Neural cell (in vitro differentiated cells): ENCODE measurements at regions not wholly inside any gene's neighbourhood (a gene's known extent, or its start where the extent isn't known, plus 50 kb on each side); places are given as distances from the start of the nearest gene placed in this dataset.

Experiments used
- H2AFZ ChIP-seq: fragments of 200-600, 300-800 bp; sonication (generic), shearing (Covaris generic); 2 replicates; pipeline ENCODE4 v1.6.0; 2014; ENCODE audit warnings: low read depth, mild to moderate bottlenecking, antibody characterized with exemption, low read length, moderate library complexity
- H3F3A ChIP-seq: fragments of 200-600 bp; shearing (Covaris generic); 2 replicates; pipeline ENCODE4 v1.6.1; 2016; ENCODE audit warnings: mild to moderate bottlenecking, moderate library complexity, mixed read lengths, antibody characterized with exemption, low read length; ENCODE audit not compliant: insufficient read depth, poor library complexity, severe bottlenecking
- H3K27ac ChIP-seq: fragments of 200-600, 300-800 bp; sonication (generic), shearing (Covaris generic); 2 replicates; pipeline ENCODE4 v1.5.1; 2014; ENCODE audit warnings: mild to moderate bottlenecking, low read length, moderate library complexity
- H3K27me3 ChIP-seq: fragments of 300-800, 200-600 bp; sonication (generic), shearing (Covaris generic); 2 replicates; pipeline ENCODE4 v1.6.0; 2014; ENCODE audit warnings: mild to moderate bottlenecking, low read depth, low read length, moderate library complexity; ENCODE audit not compliant: insufficient read depth
- H3K36me3 ChIP-seq: fragments of 300-800, 200-600 bp; sonication (generic), shearing (Covaris generic); 2 replicates; pipeline ENCODE4 v1.5.1; 2014; ENCODE audit warnings: mild to moderate bottlenecking, antibody characterized with exemption, low read length, moderate library complexity; ENCODE audit not compliant: insufficient read depth
- H3K4me2 ChIP-seq: fragments of 300-800, 200-600 bp; sonication (generic), shearing (Covaris generic); 2 replicates; pipeline ENCODE4 v1.6.0; 2014; ENCODE audit warnings: mild to moderate bottlenecking, low read length
- H3K4me3 ChIP-seq: fragments of 300-800, 200-600 bp; sonication (generic), shearing (Covaris generic); 2 replicates; pipeline ENCODE4 v1.5.1; 2014; ENCODE audit warnings: mild to moderate bottlenecking, low read length, moderate library complexity
- H3K79me2 ChIP-seq: fragments of 200-600 bp; shearing (Covaris generic); replicated peaks from 2 replicates; pipeline ENCODE4 v1.6.0; 2014; ENCODE audit warnings: mild to moderate bottlenecking, low read length, moderate library complexity; ENCODE audit not compliant: insufficient read depth
- H3K9ac ChIP-seq: fragments of 300-800, 200-600 bp; sonication (generic), shearing (Covaris generic); 2 replicates; pipeline ENCODE4 v1.6.1; 2016; ENCODE audit warnings: mild to moderate bottlenecking, low read length, mixed read lengths
- H3K9me2 ChIP-seq: fragments of 200-600 bp; shearing (Covaris generic); 2 replicates; pipeline ENCODE4 v1.6.1; 2016; ENCODE audit warnings: mild to moderate bottlenecking, low read length, mixed read lengths; ENCODE audit not compliant: insufficient read depth
- H3K9me3 ChIP-seq: fragments of 200-600, 300-800 bp; sonication (generic), shearing (Covaris generic); 2 replicates; pipeline ENCODE4 v1.6.1; 2016; ENCODE audit warnings: mild to moderate bottlenecking, mixed run types, low read length, moderate library complexity, mixed read lengths
- H4K20me1 ChIP-seq: fragments of 200-600 bp; shearing (Covaris generic); 2 replicates; pipeline ENCODE4 v1.6.1; 2016; ENCODE audit warnings: mild to moderate bottlenecking, mixed run types; ENCODE audit not compliant: insufficient read depth
- CTCF ChIP-seq: fragments of 450-650 bp; IDR thresholded peaks from 2 replicates; pipeline ENCODE4 v1.5.1; 2014; ENCODE audit warnings: antibody characterized with exemption, mild to moderate bottlenecking, moderate library complexity; ENCODE audit not compliant: poor library complexity, severe bottlenecking
- EP300 ChIP-seq: fragments of 450-650 bp; conservative IDR thresholded peaks from 2 replicates; pipeline ENCODE4 v1.6.1; 2014; ENCODE audit warnings: antibody characterized with exemption, mild to moderate bottlenecking, moderate library complexity; ENCODE audit not compliant: poor library complexity, severe bottlenecking
- EZH2 ChIP-seq: fragments of 200-600, 300-800 bp; shearing (Covaris generic), sonication (generic); IDR thresholded peaks from 2 replicates; pipeline ENCODE4 v1.6.1; 2014; ENCODE audit warnings: antibody characterized with exemption, low read length, borderline replicate concordance, mild to moderate bottlenecking; ENCODE audit not compliant: insufficient read depth, poor library complexity, severe bottlenecking
- MXI1 ChIP-seq: fragments of 450-650 bp; conservative IDR thresholded peaks from 2 replicates; pipeline ENCODE4 v1.6.1; 2014; ENCODE audit warnings: antibody characterized with exemption, mild to moderate bottlenecking; ENCODE audit not compliant: poor library complexity, severe bottlenecking
- POLR2AphosphoS5 ChIP-seq: IDR thresholded peaks from 2 replicates; pipeline ENCODE4 v1.6.1; 2012
- RAD21 ChIP-seq: fragments of 450-650 bp; conservative IDR thresholded peaks from 2 replicates; pipeline ENCODE4 v1.6.1; 2014; ENCODE audit warnings: antibody characterized with exemption, mild to moderate bottlenecking, moderate library complexity
- REST ChIP-seq: IDR thresholded peaks from 2 replicates; pipeline ENCODE4 v1.6.1; 2012; ENCODE audit warnings: borderline replicate concordance
- SMC3 ChIP-seq: fragments of 450-650 bp; conservative IDR thresholded peaks from 2 replicates; pipeline ENCODE4 v1.6.1; 2014; ENCODE audit warnings: antibody characterized with exemption, mild to moderate bottlenecking, moderate library complexity; ENCODE audit not compliant: poor library complexity
- TAF1 ChIP-seq: IDR thresholded peaks from 2 replicates; pipeline ENCODE4 v1.6.1; 2012; ENCODE audit warnings: low read depth

GRCh38 chr1:57633056-57633455 lies 209.2 kb upstream of the DAB1 start:
- no peaks in the 10 kb centered on the region for H4K20me1 ChIP-seq
- H3K36me3 ChIP-seq, result no peaks in the 10 kb centered on the region
- no peaks in the 10 kb centered on the region for H3K9me2 ChIP-seq
- no peaks in the 10 kb centered on the region for H3K79me2 ChIP-seq
- H3F3A ChIP-seq, result no peaks in the 10 kb centered on the region
- H3K27me3 ChIP-seq, result no peaks in the 10 kb centered on the region
- H2AFZ ChIP-seq, result no peak overlapping the region
- TF ChIP-seq EP300 (no peak), MXI1 (no peak), EZH2 (no peak)
- H3K4me2 ChIP-seq, result no peak overlapping the region
- H3K4me3 ChIP-seq, result no peak overlapping the region
- no peak overlapping the region for H3K27ac ChIP-seq
- H3K9ac ChIP-seq, result no peak overlapping the region
- no peaks in the 10 kb centered on the region for H3K9me3 ChIP-seq

GRCh38 chr1:57632401-57632800 lies 208.5 kb upstream of the DAB1 start:
- Histone ChIP-seq H4K20me1 (no peaks in the 10 kb centered on the region), H3K9me2 (no peaks in the 10 kb centered on the region), H3K27me3 (no peaks in the 10 kb centered on the region), H3K27ac (no peak overlapping the region), H3K79me2 (no peaks in the 10 kb centered on the region), H3K4me2 (no peak overlapping the region), H3K9me3 (no peaks in the 10 kb centered on the region), H3K36me3 (no peaks in the 10 kb centered on the region), H2AFZ (no peak overlapping the region), H3K4me3 (no peak overlapping the region), H3F3A (no peaks in the 10 kb centered on the region), H3K9ac (no peak overlapping the region)
- TF ChIP-seq SMC3 (no peak), MXI1 (no peak), EZH2 (no peak), POLR2AphosphoS5 (no peak), RAD21 (no peak), EP300 (no peak)

- no peaks in the 10 kb centered on the region for H3F3A ChIP-seq
- H3K9me2 ChIP-seq, result no peaks in the 10 kb centered on the region
- H3K9me3 ChIP-seq, result no peaks in the 10 kb centered on the region
- TF ChIP-seq RAD21, result no peak
- TF ChIP-seq REST, result no peak
- TF ChIP-seq EZH2, result no peak
- no peak for TF ChIP-seq MXI1
- TF ChIP-seq TAF1, result no peak
- no peak for TF ChIP-seq EP300
- no peak for TF ChIP-seq POLR2AphosphoS5
- TF ChIP-seq CTCF, result no peak
- no peaks in the 10 kb centered on the region for H3K36me3 ChIP-seq
- H3K4me2 ChIP-seq, result no peak overlapping the region
- no peak overlapping the region for H3K4me3 ChIP-seq
- no peak overlapping the region for H3K27ac ChIP-seq
- H4K20me1 ChIP-seq, result no peaks in the 10 kb centered on the region
- H3K79me2 ChIP-seq, result no peaks in the 10 kb centered on the region
- H2AFZ ChIP-seq, result no peak overlapping the region
- H3K27me3 ChIP-seq, result no peaks in the 10 kb centered on the region
- H3K9ac ChIP-seq, result no peak overlapping the region
Measured at GRCh38 chr1:57627612-57628011, 203.8 kb upstream of the DAB1 start.
